K562 (cell line): ENCODE measurements at regions not wholly inside any gene's neighbourhood (a gene's known extent, or its start where the extent isn't known, plus 50 kb on each side); places are given as distances from the start of the nearest gene placed in this dataset.

Experiments used
- ATAC-seq: fragments of 200-7000 bp; cut with Tn5 transposase; 3 replicates; pipeline ENCODE4 v1.9.1; 2020; ENCODE audit warnings: moderate library complexity
- BruUV-seq: library from RNA; stranded (reverse); fragments of 400-500 nt; replicated peaks from 2 replicates; lab custom pipeline; 2021; lab: Mats Ljungman, UMichigan
- CTCF ChIA-PET: fragments of 300-600 bp; formaldehyde crosslinking; extraction: SDS; loops from one replicate; lab custom pipeline; 2021; ENCODE audit warnings: low intra/inter-chr PET ratio; lab: Yijun Ruan, JAX
- POLR2A ChIA-PET: fragments of 300-600, 350-650 bp; sonication (Branson Sonifier 250); formaldehyde crosslinking; extraction: SDS; loops from one replicate; lab custom pipeline; 2021; ENCODE audit warnings: antibody characterized with exemption, inconsistent platforms; lab: Yijun Ruan, JAX
- DNase-seq, 4 experiments: peaks; one replicate each; pipeline versions ENCODE4 v3.0.0 to v3.0.0-alpha.2; 2011 to 2018; ENCODE audit warnings: low spot score in 3 of 4, mixed read lengths in 3 of 4; ENCODE audit errors: extremely low read depth in 1 of 4
- FAIRE-seq: peaks from 2 replicates; lab custom pipeline; 2011; peaks lifted over from hg19 to GRCh38; lab: Jason Lieb, UNC
- H2AFZ ChIP-seq: 2 replicates; pipeline ENCODE4 v1.6.0; 2011; ENCODE audit warnings: low read depth, low read length, control low read depth, inconsistent platforms
- H3K27ac ChIP-seq: fragments of 200-600 bp; 3 replicates; pipeline ENCODE4 v1.8.0; 2011; ENCODE audit warnings: low read depth, mild to moderate bottlenecking, control low read depth, inconsistent platforms, low read length, moderate library complexity, mixed read lengths; ENCODE audit errors: extremely low read depth
- H3K27me3 ChIP-seq, 2 experiments: fragments of 300-600 bp in 1 of 2; 2 replicates in 1 of 2; 3 replicates in 1 of 2; pipeline versions ENCODE4 v1.6.0 to v1.8.0; 2011; ENCODE audit warnings: inconsistent platforms in 2 of 2, low read length in 2 of 2, mild to moderate bottlenecking in 1 of 2, mixed read lengths in 1 of 2, moderate library complexity in 1 of 2; ENCODE audit not compliant: control insufficient read depth in 2 of 2, insufficient read depth in 2 of 2
- H3K36me3 ChIP-seq: fragments of 300-600 bp; 3 replicates; pipeline ENCODE4 v1.8.0; 2011; ENCODE audit warnings: mild to moderate bottlenecking, low read length, inconsistent platforms; ENCODE audit not compliant: control insufficient read depth, insufficient read depth
- H3K4me1 ChIP-seq, 2 experiments: fragments of 200-600 bp in 1 of 2; replicated peaks in 1 of 2; 2 replicates in 1 of 2; 3 replicates in 1 of 2; pipeline versions ENCODE4 v1.5.1 to v1.8.0; 2011; ENCODE audit warnings: inconsistent platforms in 2 of 2, low read length in 2 of 2, mild to moderate bottlenecking in 1 of 2, mixed read lengths in 1 of 2, moderate library complexity in 1 of 2; ENCODE audit not compliant: control insufficient read depth in 2 of 2, insufficient read depth in 2 of 2
- H3K4me2 ChIP-seq: 2 replicates; pipeline ENCODE4 v1.6.1; 2011; ENCODE audit warnings: low read length, control low read depth, inconsistent platforms, mixed read lengths; ENCODE audit not compliant: insufficient read depth
- H3K4me3 ChIP-seq: fragments of 200-600 bp; sonication (generic), shearing (Covaris generic); 2 replicates; pipeline ENCODE4 v1.5.1; 2016; ENCODE audit warnings: control low read depth, inconsistent platforms
- H3K79me2 ChIP-seq: fragments of 200-600 bp; 3 replicates; pipeline ENCODE4 v1.8.0; 2011; ENCODE audit warnings: low read length, inconsistent platforms; ENCODE audit not compliant: control insufficient read depth, insufficient read depth
- H3K9ac ChIP-seq, 2 experiments: 2 replicates each; pipeline versions ENCODE4 v1.6.0 to v1.6.1; 2011; ENCODE audit warnings: low read depth in 2 of 2, low read length in 2 of 2, control low read depth in 1 of 2, inconsistent platforms in 1 of 2, mild to moderate bottlenecking in 1 of 2, mixed read lengths in 1 of 2; ENCODE audit not compliant: insufficient read depth in 1 of 2
- H3K9me1 ChIP-seq: one replicate; pipeline ENCODE4 v1.6.0; 2011; ENCODE audit warnings: inconsistent platforms, mild to moderate bottlenecking, low read length, moderate library complexity; ENCODE audit not compliant: control insufficient read depth, insufficient read depth
- H3K9me3 ChIP-seq: replicated peaks from 2 replicates; pipeline ENCODE4 v1.5.1; 2011; ENCODE audit warnings: low read depth, low read length, inconsistent platforms; ENCODE audit not compliant: control insufficient read depth, insufficient read depth
- H4K20me1 ChIP-seq: replicated peaks from 2 replicates; pipeline ENCODE4 v1.6.1; 2011; ENCODE audit warnings: low read length, inconsistent platforms, mixed read lengths; ENCODE audit not compliant: control insufficient read depth, insufficient read depth
- ATF3 ChIP-seq, 2 experiments: fragments of 450-650 bp in 1 of 2; sonication (generic) in 1 of 2; formaldehyde crosslinking in 1 of 2; IDR thresholded peaks in 1 of 2; conservative IDR thresholded peaks in 1 of 2; 2 replicates each; pipeline versions ENCODE4 v1.6.1 to v1.8.1; 2016 to 2023; ENCODE audit warnings: mild to moderate bottlenecking in 2 of 2, moderate library complexity in 2 of 2, inconsistent platforms in 1 of 2, missing genetic modification reagents in 1 of 2
- MIER1 ChIP-seq: fragments of 450-650 bp; IDR thresholded peaks from 2 replicates; pipeline ENCODE4 v1.6.1; 2016; ENCODE audit warnings: antibody characterized with exemption, mild to moderate bottlenecking, low read depth
- RBFOX2 ChIP-seq: fragments of 200-400 bp; formaldehyde crosslinking; IDR thresholded peaks from 2 replicates; pipeline ENCODE4 v1.6.1; 2017; ENCODE audit warnings: low read depth, mild to moderate bottlenecking, low read length, moderate library complexity
- RNF2 ChIP-seq: sonication (generic); IDR thresholded peaks from 2 replicates; pipeline ENCODE4 v1.6.1; 2016
- SAFB2 ChIP-seq: fragments of 200-400 bp; formaldehyde crosslinking; IDR thresholded peaks from 2 replicates; pipeline ENCODE4 v1.6.1; 2018; ENCODE audit warnings: borderline replicate concordance, low read length, low read depth, moderate library complexity; ENCODE audit not compliant: severe bottlenecking
- SMAD3 ChIP-seq: fragments of 450-650 bp; formaldehyde crosslinking; conservative IDR thresholded peaks from 2 replicates; pipeline ENCODE4 v1.4.0; 2020; ENCODE audit warnings: mild to moderate bottlenecking
- SMARCA4 ChIP-seq: fragments of 450-650 bp; IDR thresholded peaks from 2 replicates; pipeline ENCODE4 v1.6.1; 2016
- ZNF717 ChIP-seq: fragments of 250-450 bp; sonication (Bioruptor Pico); IDR thresholded peaks from 2 replicates; pipeline ENCODE4 v1.5.0; 2021
- ZNF766 ChIP-seq: fragments of 200-800 bp; sonication (Bioruptor generic); conservative IDR thresholded peaks from 2 replicates; pipeline ENCODE4 v1.6.1; 2016; ENCODE audit warnings: missing genetic modification characterization, missing compliant biosample characterization
- WGBS: fragments of 100-300 bp; shearing (Covaris generic); methylation state at CpG from one replicate; pipeline ENCODE4 v1.1.6; 2016; ENCODE audit warnings: low coverage, mixed read lengths; ENCODE audit not compliant: insufficient coverage; ENCODE audit errors: missing lambda C conversion rate; 5-methylcytosine and 5-hydroxymethylcytosine counted together
- in situ Hi-C: fragments of 300-500 bp; cut with MboI; formaldehyde crosslinking; loops from 4 replicates; pipeline ENCODE4 v1.15.0; 2018; ENCODE audit warnings: inconsistent platforms, mixed read lengths
- intact Hi-C: fragments of 100-400 bp; cut with micrococcal nuclease; formaldehyde crosslinking; loops from 2 replicates; pipeline ENCODE4 v1.14.2; 2022
- TF ChIP-seq, protein P1 (sequence below), 2 experiments: fragments of 450-650 bp in 1 of 2; sonication (generic) in 1 of 2; formaldehyde crosslinking in 1 of 2; IDR thresholded peaks; 2 replicates each; pipeline versions ENCODE4 v1.7.1 to v1.9.0; 2016 to 2022; ENCODE audit warnings: inconsistent platforms in 1 of 2, mild to moderate bottlenecking in 1 of 2, missing genetic modification reagents in 1 of 2

DNA sequence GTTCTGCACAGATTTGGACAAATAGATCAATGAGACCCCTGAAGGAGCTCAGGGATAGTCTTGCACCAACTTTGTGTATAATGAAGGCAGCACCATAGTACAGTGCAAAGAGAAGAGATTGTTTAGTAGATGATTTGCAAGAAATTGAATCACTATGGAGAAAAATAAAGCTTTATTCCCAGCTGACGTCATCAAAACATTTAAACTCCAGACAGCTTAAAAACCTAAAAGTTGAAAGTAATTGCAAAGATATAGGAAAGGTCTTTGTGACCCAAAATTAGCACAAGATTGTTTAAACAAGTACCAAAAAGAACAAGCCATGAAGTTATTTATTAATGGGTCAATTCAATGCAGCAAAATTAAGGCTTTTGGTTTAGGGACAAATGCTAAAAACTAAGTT is 88.8 kb upstream of the BACE2 start (continued):
- TF ChIP-seq ATF3 (IDR thresholded peaks at IDR 0.05) (peak; percentile 25; the same call in 1 of the 2 replicates), ATF3 (CRISPR knock-in tag; conservative IDR thresholded peaks at IDR 0.05) (no peak), ZNF717 (CRISPR knock-in tag) (no peak)
- TF ChIP-seq, all 486 proteins: peak for 1

GRCh38 chr21:41080485-41081121 is 87.4 kb upstream of the BACE2 start:
- ChIA-PET POLR2A (no interaction called here), CTCF (no interaction called here)
- no peak for ATAC-seq
- Histone ChIP-seq H3K4me3 (no peak overlapping the region), H3K27ac (no peak overlapping the region), H3K9me3 (no peaks in the 10 kb centered on the region), H3K27me3 (peaks cover 0 to 6% of the 10 kb centered on the region in 2 experiments; a peak in 1 of 5 replicates), H3K9ac (no peak overlapping the region), H2AFZ (no peak overlapping the region), H3K4me2 (no peak overlapping the region), H3K4me1 (peaks cover 0 to 3% of the 10 kb centered on the region in 2 experiments; a peak in 1 of 5 replicates), H3K9me1 (no peaks in the 10 kb centered on the region), H4K20me1 (no peaks in the 10 kb centered on the region), H3K36me3 (no peaks in the 10 kb centered on the region), H3K79me2 (no peaks in the 10 kb centered on the region)
- WGBS: 0% methylated on average over 3 of the region's 3 CpGs
- intact Hi-C loops: no loop called here
- TF ChIP-seq SMARCA4 (no peak), RNF2 (no peak), SMAD3 (no peak), ZNF766 (CRISPR knock-in tag) (no peak), SAFB2 (no peak), RBFOX2 (no peak), MIER1 (no peak)
- TF ChIP-seq, protein P1, sequence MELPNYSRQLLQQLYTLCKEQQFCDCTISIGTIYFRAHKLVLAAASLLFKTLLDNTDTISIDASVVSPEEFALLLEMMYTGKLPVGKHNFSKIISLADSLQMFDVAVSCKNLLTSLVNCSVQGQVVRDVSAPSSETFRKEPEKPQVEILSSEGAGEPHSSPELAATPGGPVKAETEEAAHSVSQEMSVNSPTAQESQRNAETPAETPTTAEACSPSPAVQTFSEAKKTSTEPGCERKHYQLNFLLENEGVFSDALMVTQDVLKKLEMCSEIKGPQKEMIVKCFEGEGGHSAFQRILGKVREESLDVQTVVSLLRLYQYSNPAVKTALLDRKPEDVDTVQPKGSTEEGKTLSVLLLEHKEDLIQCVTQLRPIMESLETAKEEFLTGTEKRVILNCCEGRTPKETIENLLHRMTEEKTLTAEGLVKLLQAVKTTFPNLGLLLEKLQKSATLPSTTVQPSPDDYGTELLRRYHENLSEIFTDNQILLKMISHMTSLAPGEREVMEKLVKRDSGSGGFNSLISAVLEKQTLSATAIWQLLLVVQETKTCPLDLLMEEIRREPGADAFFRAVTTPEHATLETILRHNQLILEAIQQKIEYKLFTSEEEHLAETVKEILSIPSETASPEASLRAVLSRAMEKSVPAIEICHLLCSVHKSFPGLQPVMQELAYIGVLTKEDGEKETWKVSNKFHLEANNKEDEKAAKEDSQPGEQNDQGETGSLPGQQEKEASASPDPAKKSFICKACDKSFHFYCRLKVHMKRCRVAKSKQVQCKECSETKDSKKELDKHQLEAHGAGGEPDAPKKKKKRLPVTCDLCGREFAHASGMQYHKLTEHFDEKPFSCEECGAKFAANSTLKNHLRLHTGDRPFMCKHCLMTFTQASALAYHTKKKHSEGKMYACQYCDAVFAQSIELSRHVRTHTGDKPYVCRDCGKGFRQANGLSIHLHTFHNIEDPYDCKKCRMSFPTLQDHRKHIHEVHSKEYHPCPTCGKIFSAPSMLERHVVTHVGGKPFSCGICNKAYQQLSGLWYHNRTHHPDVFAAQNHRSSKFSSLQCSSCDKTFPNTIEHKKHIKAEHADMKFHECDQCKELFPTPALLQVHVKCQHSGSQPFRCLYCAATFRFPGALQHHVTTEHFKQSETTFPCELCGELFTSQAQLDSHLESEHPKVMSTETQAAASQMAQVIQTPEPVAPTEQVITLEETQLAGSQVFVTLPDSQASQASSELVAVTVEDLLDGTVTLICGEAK (IDR thresholded peaks at IDR 0.05): no peak
- TF ChIP-seq, protein P1 (CRISPR knock-in tag; IDR thresholded peaks at IDR 0.05): no peak
- no peak for DNase-seq
- BruUV-seq: no TSS peak
- no peak for FAIRE-seq
- in situ Hi-C loops: no loop called here
